OCI-LY1 (cell line): ENCODE measurements at regions not wholly inside any gene's neighbourhood (a gene's known extent, or its start where the extent isn't known, plus 50 kb on each side); places are given as distances from the start of the nearest gene placed in this dataset.

ENCODE experiments used
- H2AFZ ChIP-seq: fragments of 200-600 bp; sonication (generic), shearing (Covaris generic); 2 replicates; pipeline ENCODE4 v1.6.0; 2014; ENCODE audit warnings: antibody characterized with exemption, mild to moderate bottlenecking, low read length
- H3F3A ChIP-seq: fragments of 200-600 bp; sonication (generic), shearing (Covaris generic); 2 replicates; pipeline ENCODE4 v1.6.0; 2014; ENCODE audit warnings: mild to moderate bottlenecking, antibody characterized with exemption, low read length, moderate library complexity; ENCODE audit not compliant: insufficient read depth
- H3K27ac ChIP-seq: fragments of 200-600 bp; sonication (generic); 2 replicates; pipeline ENCODE4 v1.5.1; 2014; ENCODE audit warnings: low read length, mixed run types, mild to moderate bottlenecking, low read depth; ENCODE audit not compliant: poor library complexity, severe bottlenecking
- H3K27me3 ChIP-seq: fragments of 200-600 bp; sonication (generic); 2 replicates; pipeline ENCODE4 v1.6.0; 2014; ENCODE audit warnings: antibody characterized with exemption, mild to moderate bottlenecking, low read length, moderate library complexity; ENCODE audit not compliant: insufficient read depth
- H3K36me3 ChIP-seq: fragments of 200-600 bp; sonication (generic); 2 replicates; pipeline ENCODE4 v1.6.1; 2014; ENCODE audit warnings: mild to moderate bottlenecking, antibody characterized with exemption, low read length, moderate library complexity, mixed read lengths; ENCODE audit not compliant: insufficient read depth
- H3K4me1 ChIP-seq: fragments of 200-600 bp; sonication (generic); 2 replicates; pipeline ENCODE4 v1.5.1; 2014; ENCODE audit warnings: mild to moderate bottlenecking, low read length, moderate library complexity; ENCODE audit not compliant: insufficient read depth, severe bottlenecking
- H3K4me2 ChIP-seq: fragments of 200-600 bp; sonication (generic), shearing (Covaris generic); 2 replicates; pipeline ENCODE4 v1.6.1; 2014; ENCODE audit warnings: low read length
- H3K4me3 ChIP-seq: fragments of 200-600 bp; sonication (generic); 2 replicates; pipeline ENCODE4 v1.5.1; 2014; ENCODE audit warnings: low read length, low read depth, mild to moderate bottlenecking, mixed read lengths; ENCODE audit not compliant: poor library complexity, severe bottlenecking
- H3K79me2 ChIP-seq: fragments of 200-600 bp; shearing (Covaris generic); 2 replicates; pipeline ENCODE4 v1.6.1; 2016; ENCODE audit warnings: mixed run types, low read length, mixed read lengths; ENCODE audit not compliant: insufficient read depth
- H3K9ac ChIP-seq: fragments of 200-600 bp; sonication (generic), shearing (Covaris generic); 2 replicates; pipeline ENCODE4 v1.6.1; 2014; ENCODE audit warnings: mild to moderate bottlenecking, low read length, mixed read lengths
- H3K9me2 ChIP-seq: fragments of 200-600 bp; sonication (generic), shearing (Covaris generic); 2 replicates; pipeline ENCODE4 v1.6.1; 2014; ENCODE audit warnings: low read depth, mild to moderate bottlenecking, low read length, mixed read lengths
- H3K9me3 ChIP-seq: fragments of 200-600 bp; shearing (Covaris generic); 2 replicates; pipeline ENCODE4 v1.6.1; 2014; ENCODE audit warnings: low read length, mixed read lengths
- H4K20me1 ChIP-seq: fragments of 200-600 bp; sonication (generic), shearing (Covaris generic); 2 replicates; pipeline ENCODE4 v1.6.0; 2016; ENCODE audit warnings: mild to moderate bottlenecking, low read length; ENCODE audit not compliant: insufficient read depth
- EZH2 ChIP-seq: fragments of 200-600 bp; sonication (generic), shearing (Covaris generic); IDR thresholded peaks from 2 replicates; pipeline ENCODE4 v1.8.0; 2017; ENCODE audit warnings: borderline replicate concordance, mixed run types, mild to moderate bottlenecking, antibody characterized with exemption, low read length, moderate library complexity, mixed read lengths
- TF ChIP-seq, protein P1 (sequence below): fragments of 200-600 bp; sonication (generic), shearing (Covaris generic); IDR thresholded peaks from 2 replicates; pipeline ENCODE4 v1.5.1; 2017; ENCODE audit warnings: mild to moderate bottlenecking, antibody characterized with exemption, low read length, moderate library complexity, mixed read lengths

DNA sequence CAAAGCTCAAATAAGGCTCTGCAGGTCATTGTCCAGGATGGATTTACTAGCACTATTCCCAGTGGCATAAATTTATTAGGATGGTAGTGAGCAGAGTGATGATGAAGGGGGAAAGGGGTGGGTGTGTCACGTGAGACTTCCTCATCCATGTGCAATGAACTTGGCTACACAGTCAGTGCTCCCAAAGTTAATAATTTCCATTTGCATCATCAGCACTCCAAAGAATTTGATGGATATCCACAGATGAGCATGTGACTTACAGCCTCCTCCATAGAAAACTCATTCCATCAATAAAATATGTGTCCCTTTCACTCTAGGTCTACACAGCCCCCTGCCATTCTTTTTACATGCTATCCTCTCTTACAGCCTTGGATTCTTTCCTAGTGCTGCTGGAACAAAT, 142.6 kb upstream of the PLPP4 start:
- Histone ChIP-seq H3K4me3 (no peak overlapping the region), H3K9me2 (no peaks in the 10 kb centered on the region), H3K27me3 (no peaks in the 10 kb centered on the region), H3K4me2 (no peak overlapping the region), H3K79me2 (no peaks in the 10 kb centered on the region), H3K4me1 (no peaks in the 10 kb centered on the region), H3K27ac (no peak overlapping the region), H4K20me1 (no peaks in the 10 kb centered on the region), H3F3A (no peaks in the 10 kb centered on the region), H3K9me3 (no peaks in the 10 kb centered on the region), H2AFZ (no peak overlapping the region), H3K9ac (no peak overlapping the region), H3K36me3 (no peaks in the 10 kb centered on the region)
- TF ChIP-seq, protein P1, sequence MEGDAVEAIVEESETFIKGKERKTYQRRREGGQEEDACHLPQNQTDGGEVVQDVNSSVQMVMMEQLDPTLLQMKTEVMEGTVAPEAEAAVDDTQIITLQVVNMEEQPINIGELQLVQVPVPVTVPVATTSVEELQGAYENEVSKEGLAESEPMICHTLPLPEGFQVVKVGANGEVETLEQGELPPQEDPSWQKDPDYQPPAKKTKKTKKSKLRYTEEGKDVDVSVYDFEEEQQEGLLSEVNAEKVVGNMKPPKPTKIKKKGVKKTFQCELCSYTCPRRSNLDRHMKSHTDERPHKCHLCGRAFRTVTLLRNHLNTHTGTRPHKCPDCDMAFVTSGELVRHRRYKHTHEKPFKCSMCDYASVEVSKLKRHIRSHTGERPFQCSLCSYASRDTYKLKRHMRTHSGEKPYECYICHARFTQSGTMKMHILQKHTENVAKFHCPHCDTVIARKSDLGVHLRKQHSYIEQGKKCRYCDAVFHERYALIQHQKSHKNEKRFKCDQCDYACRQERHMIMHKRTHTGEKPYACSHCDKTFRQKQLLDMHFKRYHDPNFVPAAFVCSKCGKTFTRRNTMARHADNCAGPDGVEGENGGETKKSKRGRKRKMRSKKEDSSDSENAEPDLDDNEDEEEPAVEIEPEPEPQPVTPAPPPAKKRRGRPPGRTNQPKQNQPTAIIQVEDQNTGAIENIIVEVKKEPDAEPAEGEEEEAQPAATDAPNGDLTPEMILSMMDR, result no peak
- no peak for TF ChIP-seq EZH2

DNA sequence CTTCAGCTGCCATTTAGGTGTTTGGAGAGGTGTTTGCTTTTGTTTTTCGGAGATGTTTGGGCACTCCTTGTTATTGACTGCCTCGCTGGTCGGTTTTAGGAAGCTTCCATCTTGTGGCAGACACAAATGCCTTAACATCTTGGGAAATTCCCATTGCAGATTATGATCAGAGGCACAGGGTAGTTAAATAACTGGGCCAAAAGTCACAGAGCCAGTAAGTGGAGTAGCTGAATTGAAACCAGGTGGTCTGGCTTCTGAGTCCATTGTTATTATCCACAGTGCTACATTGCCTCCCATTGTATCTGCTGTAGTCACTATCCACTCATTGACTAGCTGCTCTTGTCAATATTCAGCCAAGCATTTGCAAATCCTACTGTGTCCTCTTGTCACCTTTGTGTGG, 138.2 kb upstream of the PLPP4 start:
- no peak overlapping the region for H2AFZ ChIP-seq
- no peak overlapping the region for H3K27ac ChIP-seq
- H3K4me2 ChIP-seq, result no peak overlapping the region
- H3K36me3 ChIP-seq, result no peaks in the 10 kb centered on the region
- H3K4me3 ChIP-seq, result no peak overlapping the region
- TF ChIP-seq, protein P1, result no peak
- TF ChIP-seq EZH2, result no peak
- H3K79me2 ChIP-seq, result no peaks in the 10 kb centered on the region
- no peaks in the 10 kb centered on the region for H3K27me3 ChIP-seq
- H3K9me2 ChIP-seq, result no peaks in the 10 kb centered on the region
- no peaks in the 10 kb centered on the region for H3F3A ChIP-seq
- H3K9me3 ChIP-seq, result no peaks in the 10 kb centered on the region
- no peaks in the 10 kb centered on the region for H3K4me1 ChIP-seq
- H3K9ac ChIP-seq, result no peak overlapping the region
- no peaks in the 10 kb centered on the region for H4K20me1 ChIP-seq

DNA sequence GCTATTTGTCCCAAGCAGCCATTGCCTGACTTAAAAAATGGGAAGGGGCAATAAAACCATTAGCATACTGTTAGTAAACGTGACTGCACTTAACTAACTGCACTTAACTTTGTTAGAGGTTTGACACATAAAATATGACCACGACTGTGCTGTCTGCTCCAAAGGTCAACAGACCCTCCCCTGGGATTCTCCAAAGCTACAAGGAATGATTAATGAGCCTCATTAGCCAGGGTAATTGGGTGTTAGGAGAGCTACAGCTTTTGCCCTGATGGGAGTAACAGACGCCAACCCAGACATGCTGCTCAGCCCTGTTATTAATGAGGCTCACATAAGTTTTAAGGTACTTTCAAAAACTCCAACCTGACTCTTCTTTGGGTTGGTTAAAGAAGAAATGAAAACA, 129.4 kb upstream of the PLPP4 start:
- Histone ChIP-seq H3F3A (no peaks in the 10 kb centered on the region), H3K9me2 (no peaks in the 10 kb centered on the region), H3K4me1 (no peaks in the 10 kb centered on the region), H3K4me2 (no peak overlapping the region), H3K4me3 (no peak overlapping the region), H3K27me3 (no peaks in the 10 kb centered on the region), H3K9ac (no peak overlapping the region), H2AFZ (no peak overlapping the region), H4K20me1 (no peaks in the 10 kb centered on the region), H3K9me3 (no peaks in the 10 kb centered on the region), H3K27ac (no peak overlapping the region), H3K36me3 (no peaks in the 10 kb centered on the region), H3K79me2 (no peaks in the 10 kb centered on the region)
- TF ChIP-seq, protein P1, result no peak
- TF ChIP-seq EZH2, result no peak
